OCI-LY1 (cell line): ENCODE measurements at regions not wholly inside any gene's neighbourhood (a gene's known extent, or its start where the extent isn't known, plus 50 kb on each side); places are given as distances from the start of the nearest gene placed in this dataset.

Experiments used
- H2AFZ ChIP-seq: fragments of 200-600 bp; sonication (generic), shearing (Covaris generic); 2 replicates; pipeline ENCODE4 v1.6.0; 2014; ENCODE audit warnings: antibody characterized with exemption, mild to moderate bottlenecking, low read length
- H3F3A ChIP-seq: fragments of 200-600 bp; sonication (generic), shearing (Covaris generic); 2 replicates; pipeline ENCODE4 v1.6.0; 2014; ENCODE audit warnings: mild to moderate bottlenecking, antibody characterized with exemption, low read length, moderate library complexity; ENCODE audit not compliant: insufficient read depth
- H3K27ac ChIP-seq: fragments of 200-600 bp; sonication (generic); 2 replicates; pipeline ENCODE4 v1.5.1; 2014; ENCODE audit warnings: low read length, mixed run types, mild to moderate bottlenecking, low read depth; ENCODE audit not compliant: poor library complexity, severe bottlenecking
- H3K27me3 ChIP-seq: fragments of 200-600 bp; sonication (generic); 2 replicates; pipeline ENCODE4 v1.6.0; 2014; ENCODE audit warnings: antibody characterized with exemption, mild to moderate bottlenecking, low read length, moderate library complexity; ENCODE audit not compliant: insufficient read depth
- H3K36me3 ChIP-seq: fragments of 200-600 bp; sonication (generic); 2 replicates; pipeline ENCODE4 v1.6.1; 2014; ENCODE audit warnings: mild to moderate bottlenecking, antibody characterized with exemption, low read length, moderate library complexity, mixed read lengths; ENCODE audit not compliant: insufficient read depth
- H3K4me1 ChIP-seq: fragments of 200-600 bp; sonication (generic); 2 replicates; pipeline ENCODE4 v1.5.1; 2014; ENCODE audit warnings: mild to moderate bottlenecking, low read length, moderate library complexity; ENCODE audit not compliant: insufficient read depth, severe bottlenecking
- H3K4me2 ChIP-seq: fragments of 200-600 bp; sonication (generic), shearing (Covaris generic); 2 replicates; pipeline ENCODE4 v1.6.1; 2014; ENCODE audit warnings: low read length
- H3K4me3 ChIP-seq: fragments of 200-600 bp; sonication (generic); 2 replicates; pipeline ENCODE4 v1.5.1; 2014; ENCODE audit warnings: low read length, low read depth, mild to moderate bottlenecking, mixed read lengths; ENCODE audit not compliant: poor library complexity, severe bottlenecking
- H3K79me2 ChIP-seq: fragments of 200-600 bp; shearing (Covaris generic); 2 replicates; pipeline ENCODE4 v1.6.1; 2016; ENCODE audit warnings: mixed run types, low read length, mixed read lengths; ENCODE audit not compliant: insufficient read depth
- H3K9ac ChIP-seq: fragments of 200-600 bp; sonication (generic), shearing (Covaris generic); 2 replicates; pipeline ENCODE4 v1.6.1; 2014; ENCODE audit warnings: mild to moderate bottlenecking, low read length, mixed read lengths
- H3K9me2 ChIP-seq: fragments of 200-600 bp; sonication (generic), shearing (Covaris generic); 2 replicates; pipeline ENCODE4 v1.6.1; 2014; ENCODE audit warnings: low read depth, mild to moderate bottlenecking, low read length, mixed read lengths
- H3K9me3 ChIP-seq: fragments of 200-600 bp; shearing (Covaris generic); 2 replicates; pipeline ENCODE4 v1.6.1; 2014; ENCODE audit warnings: low read length, mixed read lengths
- H4K20me1 ChIP-seq: fragments of 200-600 bp; sonication (generic), shearing (Covaris generic); 2 replicates; pipeline ENCODE4 v1.6.0; 2016; ENCODE audit warnings: mild to moderate bottlenecking, low read length; ENCODE audit not compliant: insufficient read depth
- CTCF ChIP-seq: fragments of 200-600 bp; sonication (generic), shearing (Covaris generic); IDR thresholded peaks from 2 replicates; pipeline ENCODE4 v1.5.1; 2017; ENCODE audit warnings: mild to moderate bottlenecking, antibody characterized with exemption, low read length, moderate library complexity, mixed read lengths
- EZH2 ChIP-seq: fragments of 200-600 bp; sonication (generic), shearing (Covaris generic); IDR thresholded peaks from 2 replicates; pipeline ENCODE4 v1.8.0; 2017; ENCODE audit warnings: borderline replicate concordance, mixed run types, mild to moderate bottlenecking, antibody characterized with exemption, low read length, moderate library complexity, mixed read lengths

- no peak for TF ChIP-seq EZH2
- TF ChIP-seq CTCF: no peak
- Histone ChIP-seq H3K27me3 (no peaks in the 10 kb centered on the region), H3K4me2 (no peak overlapping the region), H3K9me3 (no peaks in the 10 kb centered on the region), H2AFZ (no peak overlapping the region), H4K20me1 (no peaks in the 10 kb centered on the region), H3K4me3 (no peak overlapping the region), H3K9ac (no peak overlapping the region), H3K79me2 (no peaks in the 10 kb centered on the region), H3K36me3 (no peaks in the 10 kb centered on the region), H3K4me1 (no peaks in the 10 kb centered on the region), H3F3A (no peaks in the 10 kb centered on the region), H3K9me2 (no peaks in the 10 kb centered on the region), H3K27ac (no peak overlapping the region)
These were observed 454.3 kb upstream of the CDH11 start for GRCh38 chr16:65576139-65576538.

- TF ChIP-seq CTCF (no peak), EZH2 (no peak)
- Histone ChIP-seq H3F3A (no peaks in the 10 kb centered on the region), H3K4me3 (no peak overlapping the region), H3K4me2 (no peak overlapping the region), H3K79me2 (no peaks in the 10 kb centered on the region), H2AFZ (no peak overlapping the region), H3K4me1 (no peaks in the 10 kb centered on the region), H3K36me3 (no peaks in the 10 kb centered on the region), H3K27me3 (no peaks in the 10 kb centered on the region), H3K9ac (no peak overlapping the region), H4K20me1 (no peaks in the 10 kb centered on the region), H3K9me3 (no peaks in the 10 kb centered on the region), H3K27ac (no peak overlapping the region), H3K9me2 (no peaks in the 10 kb centered on the region)
These were observed 452.6 kb upstream of the CDH11 start for GRCh38 chr16:65574326-65574966.

GRCh38 chr16:65572156-65572555 lies 450.3 kb upstream of the CDH11 start:
- Histone ChIP-seq H3K9me2 (no peaks in the 10 kb centered on the region), H3K36me3 (no peaks in the 10 kb centered on the region), H3K4me2 (no peak overlapping the region), H3K9me3 (no peaks in the 10 kb centered on the region), H3K4me3 (no peak overlapping the region), H3K27ac (no peak overlapping the region), H3F3A (no peaks in the 10 kb centered on the region), H3K79me2 (no peaks in the 10 kb centered on the region), H3K27me3 (no peaks in the 10 kb centered on the region), H4K20me1 (no peaks in the 10 kb centered on the region), H3K9ac (no peak overlapping the region), H2AFZ (no peak overlapping the region), H3K4me1 (no peaks in the 10 kb centered on the region)
- TF ChIP-seq CTCF (no peak), EZH2 (no peak)
